Activated B cell treated with CpG ODN at 0.5 μM for 24 hours (primary cell): ENCODE measurements at regions not wholly inside any gene's neighbourhood (a gene's known extent, or its start where the extent isn't known, plus 50 kb on each side); places are given as distances from the start of the nearest gene placed in this dataset.
"Not testable (repeated sequence)": the region's sequence is repeated elsewhere in the genome, so short reads cannot be mapped to it uniquely, and the experiment has no call there.

ENCODE experiments used
- ATAC-seq: fragments of 200-7000 bp; cut with Tn5 transposase; one replicate; pipeline ENCODE4 v1.10.0; 2021; ENCODE audit warnings: low read depth, mild to moderate bottlenecking, moderate library complexity
- CTCF ChIA-PET: fragments of 350-600 bp; sonication (Branson Sonifier 250); formaldehyde crosslinking; loops from one replicate; lab custom pipeline; 2021; ENCODE audit warnings: antibody characterized with exemption; lab: Charles Lee
- POLR2A ChIA-PET: fragments of 350-600 bp; sonication (Branson Sonifier 250); formaldehyde crosslinking; loops from one replicate; lab custom pipeline; 2021; ENCODE audit warnings: antibody characterized with exemption; lab: Charles Lee
- DNase-seq: peaks from one replicate; pipeline ENCODE4 v3.0.0; 2022
- H3K27ac Mint-ChIP-seq: one replicate; pipeline ENCODE4 v1.8.0; 2020; ENCODE audit warnings: mixed read lengths
- H3K27me3 Mint-ChIP-seq: one replicate; pipeline ENCODE4 v1.8.0; 2021; ENCODE audit warnings: mixed read lengths
- H3K36me3 Mint-ChIP-seq: one replicate; pipeline ENCODE4 v1.8.0; 2021; ENCODE audit warnings: low read depth, mixed read lengths
- H3K4me1 Mint-ChIP-seq: one replicate; pipeline ENCODE4 v1.8.0; 2021; ENCODE audit warnings: mixed read lengths
- H3K4me3 Mint-ChIP-seq: one replicate; pipeline ENCODE4 v1.8.0; 2020; ENCODE audit warnings: mild to moderate bottlenecking, mixed read lengths
- H3K9me3 Mint-ChIP-seq: one replicate; pipeline ENCODE4 v1.8.0; 2020; ENCODE audit warnings: mixed read lengths
- intact Hi-C: fragments of 100-400 bp; cut with micrococcal nuclease; formaldehyde crosslinking; loops from one replicate; pipeline ENCODE4 v1.15.1; 2024
- TF ChIP-seq, protein P1 (sequence below): fragments of 200-600 bp; IDR thresholded peaks from one replicate; pipeline ENCODE4 v1.8.0; 2022; ENCODE audit warnings: antibody characterized with exemption, mild to moderate bottlenecking

DNA sequence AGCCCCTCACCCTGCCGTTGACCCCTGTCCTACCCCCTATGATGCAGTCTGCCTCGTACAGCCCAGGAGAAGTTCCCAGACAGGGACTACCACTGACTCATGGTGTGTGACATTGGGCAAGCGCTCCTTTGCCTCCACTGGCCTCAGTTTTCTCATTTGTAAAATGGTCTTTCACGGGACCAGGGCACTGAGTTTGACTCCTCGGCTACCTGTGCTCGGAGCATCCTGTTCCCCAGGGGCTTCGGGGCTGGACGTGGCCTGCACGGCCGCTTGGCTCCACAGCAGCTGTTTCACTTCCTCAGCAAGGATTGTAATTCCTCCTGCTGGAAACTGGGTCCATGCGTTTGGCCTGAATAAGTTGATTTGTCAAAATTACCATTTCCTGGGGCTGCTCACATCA lies 277.3 kb downstream of the MATN1 start:
- no peak for DNase-seq
- H3K9me3 Mint-ChIP-seq: peaks cover 3% of the 10 kb centered on the region
- H3K4me3 Mint-ChIP-seq: no peak overlapping the region
- intact Hi-C loops: no loop called here
- no peak for ATAC-seq
- POLR2A ChIA-PET: no interaction called here
- H3K27me3 Mint-ChIP-seq: peaks cover 3% of the 10 kb centered on the region
- TF ChIP-seq, protein P1, sequence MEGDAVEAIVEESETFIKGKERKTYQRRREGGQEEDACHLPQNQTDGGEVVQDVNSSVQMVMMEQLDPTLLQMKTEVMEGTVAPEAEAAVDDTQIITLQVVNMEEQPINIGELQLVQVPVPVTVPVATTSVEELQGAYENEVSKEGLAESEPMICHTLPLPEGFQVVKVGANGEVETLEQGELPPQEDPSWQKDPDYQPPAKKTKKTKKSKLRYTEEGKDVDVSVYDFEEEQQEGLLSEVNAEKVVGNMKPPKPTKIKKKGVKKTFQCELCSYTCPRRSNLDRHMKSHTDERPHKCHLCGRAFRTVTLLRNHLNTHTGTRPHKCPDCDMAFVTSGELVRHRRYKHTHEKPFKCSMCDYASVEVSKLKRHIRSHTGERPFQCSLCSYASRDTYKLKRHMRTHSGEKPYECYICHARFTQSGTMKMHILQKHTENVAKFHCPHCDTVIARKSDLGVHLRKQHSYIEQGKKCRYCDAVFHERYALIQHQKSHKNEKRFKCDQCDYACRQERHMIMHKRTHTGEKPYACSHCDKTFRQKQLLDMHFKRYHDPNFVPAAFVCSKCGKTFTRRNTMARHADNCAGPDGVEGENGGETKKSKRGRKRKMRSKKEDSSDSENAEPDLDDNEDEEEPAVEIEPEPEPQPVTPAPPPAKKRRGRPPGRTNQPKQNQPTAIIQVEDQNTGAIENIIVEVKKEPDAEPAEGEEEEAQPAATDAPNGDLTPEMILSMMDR: no peak
- H3K4me1 Mint-ChIP-seq: no peaks in the 10 kb centered on the region
- no peaks in the 10 kb centered on the region for H3K36me3 Mint-ChIP-seq
- CTCF ChIA-PET: no interaction called here
- H3K27ac Mint-ChIP-seq: no peak overlapping the region

DNA sequence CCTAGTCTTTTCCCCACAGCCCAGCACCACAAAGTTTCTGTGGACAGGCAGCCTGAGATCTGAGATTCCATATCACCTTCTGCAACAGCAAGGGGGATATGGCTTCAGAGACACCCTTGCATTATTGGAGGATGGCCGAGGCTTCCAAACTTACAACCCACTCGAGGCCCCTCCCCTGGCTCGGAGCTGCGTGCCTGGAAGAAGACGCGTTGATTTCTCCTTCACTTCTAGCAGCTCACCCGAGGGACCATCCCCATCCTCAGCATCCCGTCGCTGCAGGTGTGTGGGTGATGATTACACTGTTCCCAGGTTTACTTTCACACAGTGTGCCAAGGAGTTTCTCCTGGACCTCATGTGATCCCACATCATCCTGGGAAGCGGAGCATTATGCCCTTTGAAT lies 277.9 kb downstream of the MATN1 start:
- H3K36me3 Mint-ChIP-seq: no peaks in the 10 kb centered on the region
- POLR2A ChIA-PET: no interaction called here
- no peaks in the 10 kb centered on the region for H3K4me1 Mint-ChIP-seq
- H3K27ac Mint-ChIP-seq: no peak overlapping the region
- CTCF ChIA-PET: no interaction called here
- DNase-seq: no peak
- no peak for ATAC-seq
- no peak overlapping the region for H3K4me3 Mint-ChIP-seq
- intact Hi-C loops: no loop called here
- TF ChIP-seq, protein P1: no peak
- peaks cover 3% of the 10 kb centered on the region for H3K9me3 Mint-ChIP-seq
- peaks cover 3% of the 10 kb centered on the region for H3K27me3 Mint-ChIP-seq

DNA sequence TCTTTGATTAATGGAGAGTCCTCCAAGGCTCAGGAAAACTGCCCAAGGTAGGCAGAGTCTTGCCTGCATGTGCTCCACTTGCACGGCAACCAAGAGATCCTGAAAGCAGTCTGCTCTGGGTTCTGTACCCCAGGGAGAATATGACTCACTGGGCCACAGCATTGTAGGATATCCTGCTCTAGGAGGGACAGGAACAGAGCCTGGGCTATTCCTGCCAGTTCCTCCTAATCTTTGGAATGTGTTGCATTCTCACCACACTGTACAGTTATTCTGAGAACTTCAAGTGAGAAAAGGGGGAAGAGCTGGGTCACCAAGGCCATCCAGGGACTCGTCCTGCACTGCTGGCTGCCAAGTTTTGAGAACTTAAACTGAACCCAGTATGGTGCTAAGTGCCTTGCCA lies 278.5 kb downstream of the MATN1 start:
- no peak for ATAC-seq

DNA sequence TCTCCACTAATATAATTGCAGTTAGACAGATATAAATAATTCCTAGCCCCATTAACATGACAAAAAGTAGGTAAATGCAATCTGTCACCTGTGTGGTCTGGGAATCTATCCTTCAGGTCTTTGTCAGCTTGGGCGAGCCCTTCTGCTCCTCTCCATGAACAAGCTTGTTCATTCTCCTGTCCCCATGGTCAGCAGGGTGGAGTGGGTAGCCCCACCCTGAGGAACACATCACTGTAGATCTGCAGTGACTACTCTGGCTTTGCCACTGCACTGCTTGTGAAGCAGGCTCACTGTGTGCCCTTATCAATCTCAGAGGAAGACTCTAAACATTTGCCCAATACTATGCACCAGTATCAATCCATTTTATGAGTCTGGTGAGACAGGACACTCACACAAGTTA lies 279.0 kb downstream of the MATN1 start:
- CTCF ChIA-PET: no interaction called here
- intact Hi-C loops: no loop called here
- no peak for DNase-seq
- Mint-ChIP-seq H3K27ac (no peak overlapping the region), H3K36me3 (no peaks in the 10 kb centered on the region), H3K4me1 (no peaks in the 10 kb centered on the region), H3K9me3 (peaks cover 3% of the 10 kb centered on the region), H3K27me3 (no peaks in the 10 kb centered on the region), H3K4me3 (no peak overlapping the region)
- no peak for ATAC-seq
- POLR2A ChIA-PET: no interaction called here
- TF ChIP-seq, protein P1: no peak

More for the DNA sequence above, 278.5 kb downstream of the MATN1 start:
- H3K27me3 Mint-ChIP-seq: no peaks in the 10 kb centered on the region
- ChIA-PET CTCF (no interaction called here), POLR2A (no interaction called here)
- no peak for DNase-seq
- H3K9me3 Mint-ChIP-seq: peaks cover 3% of the 10 kb centered on the region
- no peak overlapping the region for H3K27ac Mint-ChIP-seq
- no peaks in the 10 kb centered on the region for H3K4me1 Mint-ChIP-seq
- TF ChIP-seq, protein P1: no peak
- H3K4me3 Mint-ChIP-seq: no peak overlapping the region
- H3K36me3 Mint-ChIP-seq: no peaks in the 10 kb centered on the region
- intact Hi-C loops: no loop called here

DNA sequence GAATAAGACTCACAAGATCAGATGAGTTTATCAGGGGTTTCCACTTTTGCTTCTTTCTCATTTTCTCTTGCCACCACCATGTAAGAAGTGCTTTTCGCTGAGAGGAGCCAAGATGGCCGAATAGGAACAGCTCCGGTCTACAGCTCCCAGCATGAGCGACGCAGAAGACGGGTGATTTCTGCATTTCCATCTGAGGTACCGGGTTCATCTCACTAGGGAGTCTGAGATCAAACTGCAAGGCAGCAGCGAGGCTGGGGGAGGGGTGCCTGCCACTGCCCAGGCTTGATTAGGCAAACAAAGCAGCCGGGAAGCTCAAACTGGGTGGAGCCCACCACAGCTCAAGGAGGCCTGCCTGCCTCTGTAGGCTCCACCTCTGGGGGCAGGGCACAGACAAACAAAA lies 285.1 kb downstream of the MATN1 start:
- ATAC-seq, H3K4me1 Mint-ChIP-seq, DNase-seq, H3K36me3 Mint-ChIP-seq, H3K27ac Mint-ChIP-seq, H3K4me3 Mint-ChIP-seq, intact Hi-C loops, H3K9me3 Mint-ChIP-seq, CTCF ChIA-PET, POLR2A ChIA-PET, H3K27me3 Mint-ChIP-seq: not testable (repeated sequence)

DNA sequence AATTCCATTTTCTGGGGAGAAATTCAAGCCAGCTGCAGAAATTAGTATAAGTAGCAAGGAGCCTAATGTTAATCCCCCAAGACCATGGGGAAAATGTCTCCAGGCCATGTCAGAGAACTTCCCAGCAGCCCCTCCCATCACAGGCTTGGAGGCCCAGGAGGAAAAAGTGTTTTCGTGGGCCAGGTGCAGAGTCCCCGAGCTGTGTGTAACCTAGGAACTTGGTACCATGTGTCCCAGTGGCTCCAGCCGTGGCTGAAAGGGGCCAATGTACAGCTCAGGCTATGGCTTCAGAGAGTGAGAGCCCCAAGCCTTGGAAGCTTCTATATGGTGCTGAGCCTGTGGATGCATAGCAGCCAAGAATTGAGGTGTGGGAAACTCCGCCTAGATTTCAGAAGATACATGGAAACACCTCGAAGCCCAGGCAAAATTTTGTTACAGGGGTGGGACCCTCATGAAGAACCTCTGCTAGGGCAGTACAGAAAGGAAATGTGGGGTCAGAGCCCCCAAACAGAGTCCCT lies 286.3 kb downstream of the MATN1 start:
- no peak overlapping the region for H3K27ac Mint-ChIP-seq
- peaks cover 15% of the 10 kb centered on the region for H3K27me3 Mint-ChIP-seq
- CTCF ChIA-PET: no interaction called here
- H3K9me3 Mint-ChIP-seq: peaks cover 12% of the 10 kb centered on the region
- H3K4me1 Mint-ChIP-seq: no peaks in the 10 kb centered on the region
- H3K4me3 Mint-ChIP-seq: no peak overlapping the region
- intact Hi-C loops: no loop called here
- H3K36me3 Mint-ChIP-seq: peaks cover 1% of the 10 kb centered on the region
- TF ChIP-seq, protein P1: no peak
- DNase-seq: no peak
- POLR2A ChIA-PET: no interaction called here
- no peak for ATAC-seq
